ENCODE measurements at regions not wholly inside any gene's neighbourhood (a gene's known extent, or its start where the extent isn't known, plus 50 kb on each side); places are given as distances from the start of the nearest gene placed in this dataset.
A peak's percentile ranks its signal among the peaks of the same experiment; 100 is the strongest.

- no peak for FAIRE-seq
Measured at GRCh38 chr4:19698961-19699360, 552.7 kb upstream of the SLIT2 start.

GRCh38 chr4:19694812-19695211 lies 556.9 kb upstream of the SLIT2 start:
- no peak for FAIRE-seq

DNA sequence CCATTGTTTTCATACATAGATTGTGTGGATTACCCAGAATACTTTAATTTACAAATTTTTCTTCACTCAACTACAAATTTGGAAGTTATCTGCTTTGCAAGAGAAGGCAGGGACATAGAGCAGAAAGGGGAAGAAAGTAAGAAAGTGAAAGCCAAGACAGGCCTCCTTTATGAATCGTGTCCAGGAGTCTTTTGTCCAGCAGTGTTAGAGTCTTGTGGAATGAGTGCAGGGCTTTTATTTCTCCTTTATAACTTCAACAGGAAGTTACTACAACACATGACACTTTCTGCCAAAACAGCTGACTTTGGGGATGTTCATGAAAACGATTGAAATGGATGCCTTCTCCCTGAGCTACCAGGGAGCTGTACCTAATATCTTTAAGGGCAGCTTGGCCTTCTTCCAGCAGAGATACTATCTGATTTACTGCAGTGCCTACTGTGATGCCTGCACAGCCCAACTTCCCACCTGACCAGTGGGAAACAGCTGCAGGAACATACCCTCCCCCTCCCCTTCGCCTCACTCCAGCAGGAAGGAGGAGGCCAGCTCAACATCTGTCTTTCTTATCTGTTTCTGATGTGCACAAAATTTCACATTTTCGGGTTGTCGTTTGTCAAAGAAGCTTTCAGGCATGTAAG lies 557.7 kb upstream of the SLIT2 start:
- FAIRE-seq = no peak

- no peak for FAIRE-seq
Measured at GRCh38 chr4:19689511-19689910, 562.2 kb upstream of the SLIT2 start.

DNA sequence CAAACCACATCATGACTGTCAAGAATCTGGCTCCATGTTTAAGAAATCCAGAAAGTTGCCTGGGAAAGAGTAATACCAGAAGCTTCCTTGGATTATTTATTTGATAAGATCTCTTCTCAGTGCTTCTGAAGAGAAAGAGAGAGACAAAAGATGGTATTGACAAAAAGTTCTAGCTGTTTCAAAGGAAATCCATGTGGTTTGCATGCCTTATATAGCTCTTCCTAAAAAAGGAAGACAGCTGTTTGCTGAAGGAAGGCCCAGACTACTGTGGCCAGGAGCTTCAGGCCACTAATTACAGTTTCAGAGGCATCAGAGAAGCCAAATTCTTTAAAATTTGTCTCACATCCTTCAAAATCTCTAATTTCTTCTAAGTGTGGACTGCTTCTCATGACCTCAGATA lies 565.2 kb upstream of the SLIT2 start:
- FAIRE-seq = no peak

- no peak for FAIRE-seq
Measured at GRCh38 chr4:19684084-19684483, 567.6 kb upstream of the SLIT2 start.

- FAIRE-seq = no peak
Measured at GRCh38 chr4:19683426-19683825, 568.3 kb upstream of the SLIT2 start.

GRCh38 chr4:19677211-19677610 lies 574.5 kb upstream of the SLIT2 start:
- no peak for FAIRE-seq

GRCh38 chr4:19675172-19675811 lies 576.4 kb upstream of the SLIT2 start:
- FAIRE-seq = no peak

GRCh38 chr4:19659101-19659500 lies 592.6 kb upstream of the SLIT2 start:
- FAIRE-seq = no peak

DNA sequence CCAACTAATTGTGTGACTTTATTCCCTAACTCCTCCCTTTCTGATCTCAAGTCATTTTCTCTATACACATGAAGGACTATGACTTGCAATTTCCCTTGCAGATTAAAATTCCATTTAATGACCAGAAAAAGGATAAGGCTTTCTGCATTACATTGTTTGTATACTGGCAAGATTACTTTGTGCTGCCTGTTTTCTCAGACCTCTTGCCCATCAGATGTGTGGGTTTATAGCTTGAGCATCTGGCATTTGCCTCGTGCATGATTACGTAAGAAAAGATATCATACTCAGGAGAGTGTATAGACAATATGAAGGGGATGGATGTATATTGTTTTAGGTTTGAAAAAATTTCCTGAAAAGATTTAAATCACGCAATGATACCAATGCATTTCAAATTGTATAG lies 593.8 kb upstream of the SLIT2 start:
- FAIRE-seq = no peak

- no peak for FAIRE-seq
Measured at GRCh38 chr4:19655666-19656065, 596.0 kb upstream of the SLIT2 start.

- FAIRE-seq = no peak
Measured at GRCh38 chr4:19650903-19651864, 600.5 kb upstream of the SLIT2 start.

GRCh38 chr4:19645589-19645988 lies 606.1 kb upstream of the SLIT2 start:
- FAIRE-seq = no peak

DNA sequence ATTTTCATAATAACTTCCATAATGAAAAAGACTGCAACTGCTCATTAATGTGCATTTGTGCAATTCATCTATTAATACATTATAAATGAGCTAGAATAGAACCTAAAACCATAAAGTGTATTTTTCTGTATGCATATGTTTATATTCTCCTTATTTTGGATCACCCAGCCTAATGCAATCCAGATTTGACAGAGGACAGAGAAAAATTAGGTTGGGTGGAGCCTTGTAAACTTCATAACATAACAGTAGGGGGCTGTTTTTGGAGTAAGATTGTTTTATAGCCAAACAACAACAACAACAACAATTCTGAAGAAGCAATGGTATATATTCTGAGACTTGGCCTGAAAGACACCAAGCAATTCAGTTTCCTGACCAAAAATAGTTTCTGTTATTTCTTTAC lies 615.3 kb upstream of the SLIT2 start:
- no peak for FAIRE-seq

- FAIRE-seq = peak; percentile 51
Measured at GRCh38 chr4:19631814-19632213, 619.9 kb upstream of the SLIT2 start.

DNA sequence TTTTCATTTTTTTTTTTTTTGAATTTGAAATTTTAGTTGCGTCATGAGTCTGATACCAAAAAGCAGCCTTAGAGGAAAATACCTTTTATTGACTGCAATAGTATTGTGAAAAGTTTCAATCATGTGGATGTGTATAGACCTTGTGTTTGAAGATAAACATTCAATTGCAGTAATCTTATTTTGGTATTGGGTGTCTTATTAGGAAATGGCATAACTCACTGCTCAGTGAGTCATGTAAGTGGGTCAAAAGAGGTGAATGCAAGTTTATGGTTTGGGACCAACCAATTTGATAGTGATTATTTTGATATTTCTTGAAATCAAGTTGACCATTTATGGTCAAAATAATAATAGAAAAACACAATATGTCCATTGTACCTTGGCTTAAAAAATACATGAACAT lies 627.8 kb upstream of the SLIT2 start:
- FAIRE-seq = no peak

- no peak for FAIRE-seq
Measured at GRCh38 chr4:19615086-19615689, 636.5 kb upstream of the SLIT2 start.

- FAIRE-seq = no peak
Measured at GRCh38 chr4:19614171-19614570, 637.5 kb upstream of the SLIT2 start.

DNA sequence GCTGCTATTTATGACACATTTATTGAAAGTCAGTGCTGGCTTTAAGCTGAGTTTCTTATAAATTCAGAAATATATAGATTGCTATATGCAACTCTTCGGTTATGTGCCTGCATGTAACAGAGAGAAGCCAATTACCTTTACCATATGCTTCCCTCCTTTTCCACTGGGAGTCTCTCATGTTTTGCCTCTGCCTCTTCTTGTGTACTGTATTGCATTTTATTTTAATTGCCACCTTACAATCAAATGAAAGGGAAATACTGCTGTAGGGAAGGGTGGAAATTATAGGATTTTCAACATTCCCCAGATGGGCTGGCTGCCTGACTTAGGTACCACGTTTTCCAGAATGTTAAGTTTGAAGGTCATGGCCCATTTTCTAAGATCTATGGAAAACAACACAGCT lies 655.4 kb upstream of the SLIT2 start:
- no peak for FAIRE-seq

DNA sequence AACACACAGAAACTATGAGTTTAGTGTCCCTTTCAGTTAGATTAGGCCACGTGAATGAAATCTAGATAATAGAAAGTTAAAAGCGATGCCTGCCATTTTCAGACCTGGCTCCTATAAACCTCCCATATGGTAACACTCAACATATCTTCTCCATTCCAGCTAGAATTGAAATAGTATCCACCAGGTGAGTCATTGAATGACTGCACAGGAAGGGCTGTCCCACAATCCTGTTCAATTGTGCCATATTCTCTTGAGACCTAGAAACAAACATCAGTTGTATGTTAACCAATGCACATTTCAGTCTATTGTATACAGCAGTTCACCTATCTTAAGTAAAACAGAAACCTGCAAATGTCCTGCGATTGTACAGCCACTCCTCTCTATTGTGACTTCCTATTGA lies 659.3 kb upstream of the SLIT2 start:
- no peak for FAIRE-seq

DNA sequence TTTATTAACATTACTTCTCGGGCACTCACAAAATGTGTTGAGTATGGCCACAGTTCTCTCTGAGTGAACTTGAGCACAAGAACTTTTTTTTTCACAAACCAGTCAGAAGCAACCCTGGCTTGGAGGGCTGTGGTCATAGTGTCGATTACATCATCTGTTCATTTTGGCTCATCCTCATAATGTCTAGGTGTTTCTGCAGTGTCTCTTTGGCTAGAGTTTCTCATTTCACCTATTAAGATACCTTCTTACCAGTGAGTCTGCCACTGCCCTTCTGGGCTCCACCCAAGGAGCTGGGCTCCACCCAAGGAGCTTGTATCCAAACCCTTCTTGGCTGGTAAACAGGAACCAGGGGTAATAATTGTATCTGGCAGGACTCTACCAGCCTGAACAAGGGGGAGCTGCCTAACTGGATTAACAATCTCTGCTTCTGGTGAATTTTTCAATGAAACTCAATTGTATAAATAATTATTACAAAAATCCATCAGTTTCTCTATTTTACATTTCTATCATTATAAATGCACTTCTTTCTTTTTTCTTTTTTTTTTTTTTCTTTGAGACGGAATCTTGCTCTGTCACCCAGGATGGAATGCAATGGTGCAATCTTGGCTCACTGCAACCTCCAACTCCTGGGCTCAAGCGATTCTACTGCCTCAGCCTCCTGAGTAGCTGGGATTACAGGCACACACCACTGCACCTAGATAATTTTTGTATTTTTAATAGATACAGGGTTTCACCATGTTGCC lies 667.7 kb upstream of the SLIT2 start:
- no peak for FAIRE-seq

- FAIRE-seq = no peak
Measured at GRCh38 chr4:19580095-19580494, 671.6 kb upstream of the SLIT2 start.

Measured in A204.1 (cell line).